ENCODE measurements at regions not wholly inside any gene's neighbourhood (a gene's known extent, or its start where the extent isn't known, plus 50 kb on each side); places are given as distances from the start of the nearest gene placed in this dataset.

- TF ChIP-seq FOXK2 (IDR thresholded peaks at IDR 0.05) (no peak), POLR2A (IDR thresholded peaks at IDR 0.05; ENCODE audit: low read depth, low read length) (no peak), USF2 (IDR thresholded peaks at IDR 0.05; ENCODE audit: borderline replicate concordance, low read depth, low read length) (no peak), IRF3 (IDR thresholded peaks at IDR 0.05) (no peak), MLLT1 (IDR thresholded peaks at IDR 0.05) (no peak), NRF1 (conservative IDR thresholded peaks at IDR 0.05; ENCODE audit: low read depth, low read length) (no peak), KDM1A (IDR thresholded peaks at IDR 0.05; ENCODE audit: borderline replicate concordance) (no peak)
Measured at GRCh38 chr9:17987189-17987588, 408.3 kb downstream of the SH3GL2 start (continued).

GRCh38 chr9:17988489-17988888, 409.6 kb downstream of the SH3GL2 start:
- Histone ChIP-seq H3K27me3 (replicated peaks in 1 of 2; ENCODE audit: control insufficient read depth in 2 of 2, insufficient read depth in 2 of 2, low read length in 1 of 2) (no peaks in the 10 kb centered on the region), H3K79me2 (ENCODE audit: control insufficient read depth, insufficient read depth, low read length) (no peaks in the 10 kb centered on the region), H3K27ac (ENCODE audit: control insufficient read depth, insufficient read depth) (no peak overlapping the region), H4K20me1 (ENCODE audit: control insufficient read depth, insufficient read depth) (no peaks in the 10 kb centered on the region), H3K36me3 (ENCODE audit: control insufficient read depth in 2 of 2, insufficient read depth in 2 of 2, low read length in 1 of 2) (no peaks in the 10 kb centered on the region), H3K4me3 (no peak overlapping the region), H3K9ac (ENCODE audit: control insufficient read depth, insufficient read depth, low read length) (no peak overlapping the region), H3K4me2 (ENCODE audit: control insufficient read depth, insufficient read depth) (no peak overlapping the region), H3K9me3 (replicated peaks; ENCODE audit: control insufficient read depth, insufficient read depth, low read length) (no peaks in the 10 kb centered on the region), H2AFZ (ENCODE audit: control insufficient read depth, low read depth, low read length) (no peak overlapping the region), H3K4me1 (ENCODE audit: control insufficient read depth, insufficient read depth, low read length) (no peaks in the 10 kb centered on the region)
- TF ChIP-seq POU2F2 (IDR thresholded peaks at IDR 0.05; ENCODE audit: borderline replicate concordance, low read depth, low read length) (no peak), JUND (IDR thresholded peaks at IDR 0.05; ENCODE audit: low read depth, low read length) (no peak), BCL3 (IDR thresholded peaks at IDR 0.05; ENCODE audit: borderline replicate concordance, insufficient read depth, low read depth, low read length, poor library complexity, severe bottlenecking) (no peak), NR2F1 (conservative IDR thresholded peaks at IDR 0.05) (no peak), POLR2AphosphoS2 (IDR thresholded peaks at IDR 0.05; ENCODE audit: low read depth, low read length) (no peak)
- intact Hi-C loops (cut with micrococcal nuclease; ENCODE audit: unreplicated experiment) (no loop called here), in situ Hi-C loops (cut with MboI) (no loop called here)
- ChIA-PET SMC1A (ENCODE audit: uncharacterized antibody, unreplicated experiment) (no interaction called here), POLR2A (no interaction called here), RAD21 (ENCODE audit: unreplicated experiment) (no interaction called here), CTCF (no interaction called here)
- ATAC-seq (no peak), FAIRE-seq (no peak), DNase-seq (ENCODE audit: low read depth, low spot score) (no peak)
- WGBS (ENCODE audit: insufficient coverage, insufficient replicate concordance, low lambda C conversion rate, missing lambda C conversion rate), result 0% methylated on average over 1 of the region's 1 CpG
- no TSS peak for BruUV-seq (replicated peaks)
